ENCODE measurements at regions not wholly inside any gene's neighbourhood (a gene's known extent, or its start where the extent isn't known, plus 50 kb on each side); places are given as distances from the start of the nearest gene placed in this dataset.

- H3K27me3 ChIP-seq (ENCODE audit: low read depth, low read length), result peaks cover 31% of the 10 kb centered on the region
- no peak overlapping the region for H2AFZ ChIP-seq (ENCODE audit: low read depth, low read length)
- no peak overlapping the region for H3K4me3 ChIP-seq (ENCODE audit: low read length)
- H3K4me1 ChIP-seq (ENCODE audit: low read length), result no peaks in the 10 kb centered on the region
- no peaks in the 10 kb centered on the region for H3K36me3 ChIP-seq (replicated peaks; ENCODE audit: low read depth, low read length)
- no peak overlapping the region for H3K27ac ChIP-seq (ENCODE audit: low read length)
- no peak for TF ChIP-seq EZH2phosphoT487 (IDR thresholded peaks at IDR 0.05; ENCODE audit: low read depth)
- TF ChIP-seq CTCF (IDR thresholded peaks at IDR 0.05; ENCODE audit: low read depth, low read length), result no peak
- H3K4me2 ChIP-seq (ENCODE audit: low read length), result no peak overlapping the region
- no peaks in the 10 kb centered on the region for H3K9me3 ChIP-seq (ENCODE audit: insufficient read depth, low read length)
- H3K9ac ChIP-seq (ENCODE audit: low read length), result no peak overlapping the region
- H4K20me1 ChIP-seq (ENCODE audit: insufficient read depth, low read length), result no peaks in the 10 kb centered on the region
- H3K79me2 ChIP-seq (ENCODE audit: low read length), result no peaks in the 10 kb centered on the region
Observed at GRCh38 chr11:120022617-120023016, 115.3 kb downstream of the TRIM29 start.

GRCh38 chr11:120021978-120022377, 115.9 kb downstream of the TRIM29 start:
- H3K79me2 ChIP-seq (ENCODE audit: low read length), result no peaks in the 10 kb centered on the region
- H3K27me3 ChIP-seq (ENCODE audit: low read depth, low read length), result peaks cover 37% of the 10 kb centered on the region
- H3K4me1 ChIP-seq (ENCODE audit: low read length), result no peaks in the 10 kb centered on the region
- no peak overlapping the region for H3K4me2 ChIP-seq (ENCODE audit: low read length)
- no peaks in the 10 kb centered on the region for H3K9me3 ChIP-seq (ENCODE audit: insufficient read depth, low read length)
- no peak overlapping the region for H3K9ac ChIP-seq (ENCODE audit: low read length)
- H4K20me1 ChIP-seq (ENCODE audit: insufficient read depth, low read length), result no peaks in the 10 kb centered on the region
- H3K36me3 ChIP-seq (replicated peaks; ENCODE audit: low read depth, low read length), result no peaks in the 10 kb centered on the region
- no peak overlapping the region for H2AFZ ChIP-seq (ENCODE audit: low read depth, low read length)
- H3K4me3 ChIP-seq (ENCODE audit: low read length), result no peak overlapping the region
- TF ChIP-seq CTCF (IDR thresholded peaks at IDR 0.05; ENCODE audit: low read depth, low read length), result no peak
- no peak for TF ChIP-seq EZH2phosphoT487 (IDR thresholded peaks at IDR 0.05; ENCODE audit: low read depth)
- no peak overlapping the region for H3K27ac ChIP-seq (ENCODE audit: low read length)

GRCh38 chr11:120021391-120021953, 116.4 kb downstream of the TRIM29 start:
- Histone ChIP-seq H4K20me1 (ENCODE audit: insufficient read depth, low read length) (no peaks in the 10 kb centered on the region), H3K4me2 (ENCODE audit: low read length) (no peak overlapping the region), H3K9me3 (ENCODE audit: insufficient read depth, low read length) (no peaks in the 10 kb centered on the region), H3K27ac (ENCODE audit: low read length) (no peak overlapping the region), H3K36me3 (replicated peaks; ENCODE audit: low read depth, low read length) (no peaks in the 10 kb centered on the region), H2AFZ (ENCODE audit: low read depth, low read length) (no peak overlapping the region), H3K4me1 (ENCODE audit: low read length) (no peaks in the 10 kb centered on the region), H3K79me2 (ENCODE audit: low read length) (no peaks in the 10 kb centered on the region), H3K27me3 (ENCODE audit: low read depth, low read length) (peaks cover 42% of the 10 kb centered on the region), H3K4me3 (ENCODE audit: low read length) (no peak overlapping the region), H3K9ac (ENCODE audit: low read length) (no peak overlapping the region)
- TF ChIP-seq CTCF (IDR thresholded peaks at IDR 0.05; ENCODE audit: low read depth, low read length) (no peak), EZH2phosphoT487 (IDR thresholded peaks at IDR 0.05; ENCODE audit: low read depth) (no peak)

GRCh38 chr11:120020981-120021380, 116.9 kb downstream of the TRIM29 start:
- Histone ChIP-seq H3K4me3 (ENCODE audit: low read length) (no peak overlapping the region), H3K9ac (ENCODE audit: low read length) (no peak overlapping the region), H3K27ac (ENCODE audit: low read length) (no peak overlapping the region), H3K4me2 (ENCODE audit: low read length) (no peak overlapping the region), H3K27me3 (ENCODE audit: low read depth, low read length) (peaks cover 47% of the 10 kb centered on the region), H3K79me2 (ENCODE audit: low read length) (no peaks in the 10 kb centered on the region), H4K20me1 (ENCODE audit: insufficient read depth, low read length) (no peaks in the 10 kb centered on the region), H3K36me3 (replicated peaks; ENCODE audit: low read depth, low read length) (no peaks in the 10 kb centered on the region), H3K9me3 (ENCODE audit: insufficient read depth, low read length) (no peaks in the 10 kb centered on the region), H2AFZ (ENCODE audit: low read depth, low read length) (no peak overlapping the region), H3K4me1 (ENCODE audit: low read length) (no peaks in the 10 kb centered on the region)
- TF ChIP-seq CTCF (IDR thresholded peaks at IDR 0.05; ENCODE audit: low read depth, low read length), result no peak
- no peak for TF ChIP-seq EZH2phosphoT487 (IDR thresholded peaks at IDR 0.05; ENCODE audit: low read depth)
